ENCODE measurements at regions not wholly inside any gene's neighbourhood (a gene's known extent, or its start where the extent isn't known, plus 50 kb on each side); places are given as distances from the start of the nearest gene placed in this dataset.

DNA sequence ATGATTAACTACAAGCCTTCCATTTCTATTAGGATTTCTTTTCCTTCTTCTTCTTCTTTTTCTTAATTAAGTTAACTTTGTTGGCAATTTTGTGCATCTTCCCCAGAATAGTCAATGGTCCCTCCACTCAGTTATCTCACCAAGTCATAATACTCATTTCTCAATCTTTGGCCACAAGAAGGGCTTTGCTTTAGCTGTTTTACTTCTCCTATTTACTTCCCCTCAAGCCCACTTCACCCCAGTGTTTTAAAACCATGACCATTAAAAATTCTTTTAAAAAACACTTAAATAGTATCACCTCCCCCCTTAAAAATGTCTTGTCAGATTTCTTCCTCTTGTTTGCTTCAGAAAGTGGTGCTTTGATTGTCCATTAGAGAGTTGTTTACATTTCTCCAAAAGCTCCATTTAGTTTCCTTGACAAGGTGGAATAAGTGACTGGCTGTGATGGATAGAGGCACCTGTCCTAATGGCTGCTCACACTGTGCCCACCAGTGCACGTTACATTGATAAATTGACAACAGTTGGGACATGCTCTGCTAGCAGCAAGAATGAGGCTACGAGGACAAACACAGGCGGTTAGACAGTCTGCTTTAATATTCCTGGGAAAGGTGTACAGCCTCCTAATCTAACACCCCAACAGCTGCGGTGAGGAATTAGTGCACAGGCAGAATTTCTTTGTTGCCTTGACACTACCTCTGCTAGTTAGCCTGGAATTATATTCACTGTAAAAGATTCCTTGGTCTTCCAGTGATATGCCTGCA, 354.7 kb downstream of the LMO4 start:
- no peak for DNase-seq

DNA sequence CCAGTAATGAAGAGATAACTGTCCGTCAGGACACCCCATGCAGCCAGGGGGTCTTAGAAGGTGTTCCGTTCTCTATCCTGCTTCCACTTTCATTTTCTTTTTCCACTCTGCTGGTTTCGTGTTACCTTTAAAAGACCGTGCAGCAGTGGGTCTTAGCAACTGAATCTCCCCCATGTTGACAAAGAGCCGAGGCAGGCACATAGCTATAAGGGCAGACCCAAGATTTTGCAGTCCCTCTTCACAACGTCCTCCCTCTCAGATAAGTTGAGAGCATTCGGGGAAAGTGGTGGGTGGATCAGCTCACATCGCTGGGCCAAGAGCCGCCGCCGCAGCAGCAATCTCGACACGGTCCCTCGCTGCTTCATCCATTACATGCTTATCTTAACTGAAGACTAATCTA, 355.5 kb downstream of the LMO4 start:
- DNase-seq = no peak

DNA sequence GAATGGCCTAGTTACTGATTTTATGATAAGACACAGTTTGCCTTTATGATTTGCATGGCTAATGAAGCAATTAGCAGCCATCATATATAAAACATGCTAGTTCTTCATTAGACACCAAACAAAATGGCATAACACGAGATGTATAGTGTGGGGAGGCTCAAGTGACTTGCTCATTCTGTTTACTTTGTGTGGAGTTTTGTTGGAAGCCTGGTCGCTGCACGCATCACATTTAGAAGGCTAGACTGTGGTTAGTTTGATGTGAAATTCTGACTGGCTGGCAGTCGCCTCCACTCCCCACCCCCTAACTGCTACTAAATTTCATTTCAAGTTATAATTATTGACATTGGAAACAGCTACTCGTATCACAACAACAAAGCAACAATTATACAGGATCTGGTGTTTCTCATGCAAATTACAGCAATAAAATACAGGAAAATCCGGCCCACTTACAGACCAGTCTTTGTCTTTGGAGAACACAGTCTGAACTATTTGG, 356.1 kb downstream of the LMO4 start:
- DNase-seq = peak; percentile 35

DNA sequence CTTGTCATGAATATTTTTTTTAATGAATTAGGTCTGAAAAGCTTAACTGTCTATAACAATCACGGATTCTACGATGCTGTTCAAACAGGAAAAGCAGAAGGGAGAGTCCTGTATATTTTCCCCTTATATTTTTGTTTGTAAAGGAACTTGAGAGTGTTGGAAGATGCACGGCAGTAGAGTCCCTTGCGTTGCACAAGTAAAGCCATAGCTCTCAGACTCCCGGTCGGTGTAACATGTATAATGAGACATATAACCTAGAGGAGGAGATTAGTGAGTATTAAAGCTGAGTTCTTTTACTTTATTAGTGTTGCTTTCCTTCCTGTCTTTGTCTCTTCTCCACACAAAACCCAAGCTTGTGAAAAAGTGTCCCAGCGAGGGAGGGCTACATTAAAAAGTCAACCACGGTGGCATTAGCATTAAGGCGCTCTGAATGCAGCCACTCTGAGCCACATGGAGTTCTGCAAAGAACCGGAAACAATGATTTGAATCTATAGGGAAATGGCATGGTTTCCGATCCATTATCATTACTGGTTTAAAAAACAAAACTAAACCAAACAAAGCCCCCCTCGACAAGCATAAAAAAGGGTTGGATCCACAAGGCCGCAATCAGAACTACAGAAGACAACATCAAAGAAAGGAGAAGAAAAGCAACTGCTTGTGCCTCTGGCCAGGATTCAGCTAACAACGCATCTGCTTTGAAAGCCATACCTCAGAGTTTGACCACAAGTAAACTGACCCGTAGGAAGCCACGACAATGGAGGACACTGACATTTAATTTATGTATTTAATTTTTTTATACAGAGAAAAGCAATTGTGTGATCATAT, 356.8 kb downstream of the LMO4 start:
- DNase-seq = no peak

DNA sequence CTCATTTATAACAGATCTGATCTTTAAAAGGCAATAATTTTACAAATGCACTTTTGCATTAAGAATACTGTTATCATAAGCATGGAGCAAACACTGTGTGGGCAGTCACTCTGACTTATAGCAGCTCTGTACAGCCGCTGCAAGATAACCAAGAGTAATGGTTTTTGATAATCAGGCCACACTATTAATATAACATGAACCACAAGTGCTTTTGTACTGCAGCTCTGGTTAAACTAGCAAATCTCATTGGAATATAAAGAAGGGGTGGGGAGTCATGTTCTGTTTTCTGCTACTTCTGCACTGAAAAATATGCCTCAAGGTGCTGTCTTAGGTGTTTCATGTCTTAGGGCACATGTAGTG, 357.4 kb downstream of the LMO4 start:
- no peak for DNase-seq

DNA sequence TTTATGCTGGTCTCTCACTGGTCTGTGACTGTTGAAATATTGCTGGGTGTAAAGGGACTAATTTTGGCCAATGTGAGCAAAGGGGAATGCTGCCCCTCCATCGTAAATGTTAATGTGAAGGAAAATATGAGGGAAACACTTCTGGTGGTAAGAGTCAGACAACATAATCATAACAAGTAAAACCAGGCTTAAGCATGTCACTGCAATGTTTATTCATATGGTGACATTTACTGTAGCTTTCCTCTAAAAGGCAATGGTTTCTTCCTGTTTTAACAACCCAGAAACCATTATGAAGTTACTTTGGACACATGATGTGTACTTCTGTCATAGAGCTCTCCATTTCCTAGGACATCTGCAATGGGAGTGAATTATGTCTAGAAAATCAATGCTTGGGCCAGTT, 358.0 kb downstream of the LMO4 start:
- DNase-seq = no peak

DNA sequence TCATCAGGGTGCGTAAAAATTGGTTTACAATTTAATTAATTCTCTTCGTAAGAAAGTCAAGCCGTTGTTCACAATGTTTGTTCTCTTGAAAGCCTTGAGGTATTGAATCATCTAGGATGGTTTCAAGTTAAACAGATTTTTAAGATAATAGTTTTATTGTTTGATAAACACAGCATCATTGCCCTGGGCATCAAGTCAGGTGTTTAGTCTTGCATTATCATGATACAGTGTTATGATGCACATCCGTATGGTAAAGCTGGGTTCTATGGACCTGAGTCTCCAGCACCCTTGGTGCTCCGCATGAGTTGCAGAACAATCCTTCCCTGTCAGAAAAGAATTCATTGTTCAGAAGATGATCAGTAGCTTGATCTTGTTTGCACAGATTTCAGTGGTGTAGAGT, 359.5 kb downstream of the LMO4 start:
- no peak for DNase-seq

DNA sequence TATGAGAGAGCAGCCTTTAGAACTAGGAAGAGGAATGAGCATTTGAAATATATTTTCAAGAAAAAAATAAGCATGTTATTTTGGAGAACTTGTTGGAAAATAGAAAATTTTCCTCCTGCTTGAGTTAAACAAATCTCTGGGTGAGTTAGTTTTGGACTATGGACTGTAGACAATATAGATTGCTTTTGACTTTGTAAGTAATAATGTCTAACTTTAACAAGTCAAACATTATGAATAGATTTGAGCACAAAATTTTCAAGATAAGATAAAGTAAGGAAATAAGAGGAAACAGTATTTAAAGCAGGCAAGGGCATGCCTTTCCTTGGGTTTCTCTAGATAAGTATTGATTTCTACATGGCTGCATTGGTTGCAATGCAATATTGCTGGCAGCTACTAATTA, 360.8 kb downstream of the LMO4 start:
- DNase-seq = no peak

DNA sequence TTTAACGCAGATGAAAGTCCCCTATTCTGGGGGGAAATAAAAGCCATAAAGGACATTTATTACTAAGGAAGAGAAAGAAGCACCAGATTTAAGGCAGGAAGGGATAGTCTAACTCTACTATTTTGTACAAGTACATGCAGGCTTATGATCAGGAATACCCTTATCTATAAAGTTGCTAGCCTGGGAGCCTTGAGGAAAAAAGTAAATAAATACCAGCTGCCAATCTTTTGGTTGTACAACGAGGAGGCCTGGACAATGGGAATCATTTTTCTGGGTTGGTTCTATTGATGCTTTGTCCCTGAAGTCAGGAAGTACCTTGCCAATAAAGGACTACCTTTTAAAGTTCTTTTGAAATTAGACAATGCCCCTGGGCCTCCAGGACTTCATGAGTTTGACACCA, 367.8 kb downstream of the LMO4 start:
- no peak for DNase-seq

DNA sequence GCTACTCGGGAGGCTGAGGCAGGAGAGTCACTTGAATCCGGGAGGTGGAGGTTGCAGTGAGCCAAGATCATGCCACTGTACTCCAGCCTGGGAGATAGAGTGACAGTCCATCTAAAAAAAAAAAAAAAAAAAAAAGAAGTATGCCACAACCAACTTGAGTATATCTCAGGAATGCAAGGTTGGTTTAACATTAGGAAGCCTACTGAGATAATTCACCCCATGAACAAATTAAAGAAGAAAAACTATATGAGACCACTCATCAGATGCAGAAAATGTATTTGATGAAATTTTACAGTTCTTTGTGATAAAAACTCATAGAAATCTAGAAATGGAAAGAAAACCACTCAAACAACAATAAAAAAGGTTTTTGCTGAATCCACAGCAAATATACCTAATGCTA, 373.8 kb downstream of the LMO4 start:
- DNase-seq = no peak

DNA sequence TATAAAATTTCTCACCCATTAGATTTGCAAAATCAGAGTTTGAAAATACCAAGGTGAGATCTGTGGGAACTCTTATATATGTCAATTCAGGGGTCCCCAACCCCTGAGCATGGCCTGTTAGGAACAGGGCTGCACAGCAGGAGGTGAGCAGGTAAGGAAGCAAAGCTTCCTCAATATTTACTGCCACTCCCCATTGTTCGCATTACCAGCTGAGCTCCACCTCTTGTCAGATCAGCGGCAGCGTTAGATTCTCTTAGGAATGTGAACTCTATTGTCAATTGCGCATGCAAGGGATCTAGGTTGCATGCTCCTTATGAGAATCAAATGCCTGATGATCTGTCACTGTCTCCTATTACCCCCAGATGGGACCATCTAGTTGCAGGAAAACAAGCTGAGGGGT, 376.6 kb downstream of the LMO4 start:
- no peak for DNase-seq

DNA sequence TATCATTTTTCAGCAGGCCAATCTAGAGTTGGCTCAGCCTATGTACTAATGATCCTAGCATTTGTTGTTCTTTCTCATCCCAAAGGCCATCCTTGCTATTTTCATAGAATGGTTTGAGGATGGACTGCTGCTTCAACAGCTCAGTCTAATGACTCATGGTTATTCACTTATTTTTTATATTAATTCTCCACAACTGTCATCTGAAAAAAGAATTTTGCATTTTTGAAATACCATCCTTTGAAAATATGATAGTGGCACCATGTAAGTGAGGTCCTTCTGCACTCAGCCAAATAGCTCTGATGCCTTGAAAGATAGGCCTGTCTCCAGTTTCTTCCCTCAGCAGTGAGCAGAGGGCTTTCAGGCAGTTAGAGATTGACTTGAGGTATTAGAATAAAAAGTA, 377.5 kb downstream of the LMO4 start:
- DNase-seq = no peak

DNA sequence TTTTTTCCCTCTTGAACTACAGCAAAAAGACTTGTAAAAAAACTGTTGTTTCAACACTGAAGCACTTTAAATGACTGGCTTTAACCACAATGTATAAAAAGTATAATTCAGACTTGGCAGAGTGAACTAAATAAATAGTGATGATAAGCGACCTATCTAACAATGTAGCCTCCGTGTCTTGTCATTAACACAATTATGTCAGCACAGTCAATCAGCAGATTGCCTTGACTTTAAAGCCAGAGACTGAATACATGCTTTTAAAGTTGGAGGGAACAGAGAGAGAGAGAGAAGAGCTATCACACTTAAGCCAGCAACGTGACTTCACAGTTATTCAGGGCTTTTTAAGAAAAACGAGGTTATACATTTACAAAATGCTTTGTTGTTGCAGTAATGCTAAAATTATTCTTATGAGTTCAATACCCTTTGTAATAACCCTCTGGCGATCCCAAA, 378.1 kb downstream of the LMO4 start:
- no peak for DNase-seq

DNA sequence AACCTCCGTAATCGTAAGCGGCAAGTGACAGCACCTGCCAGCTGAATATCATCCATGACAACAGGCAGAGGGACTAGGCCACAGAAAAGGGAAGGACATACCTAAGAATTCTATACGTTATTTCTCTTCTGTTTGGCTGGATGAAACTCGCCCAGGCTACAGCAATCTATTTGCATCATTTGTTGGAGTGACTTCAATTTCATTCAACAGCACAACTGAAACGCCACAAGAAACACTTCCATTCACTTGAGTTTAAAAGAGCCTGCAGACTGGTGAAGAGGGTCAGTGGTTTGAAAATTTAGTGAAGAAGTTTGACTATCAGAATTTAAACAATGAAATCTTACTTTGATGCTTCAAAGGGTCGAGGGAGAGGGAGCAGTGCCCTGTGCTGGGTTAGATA, 378.7 kb downstream of the LMO4 start:
- no peak for DNase-seq

DNA sequence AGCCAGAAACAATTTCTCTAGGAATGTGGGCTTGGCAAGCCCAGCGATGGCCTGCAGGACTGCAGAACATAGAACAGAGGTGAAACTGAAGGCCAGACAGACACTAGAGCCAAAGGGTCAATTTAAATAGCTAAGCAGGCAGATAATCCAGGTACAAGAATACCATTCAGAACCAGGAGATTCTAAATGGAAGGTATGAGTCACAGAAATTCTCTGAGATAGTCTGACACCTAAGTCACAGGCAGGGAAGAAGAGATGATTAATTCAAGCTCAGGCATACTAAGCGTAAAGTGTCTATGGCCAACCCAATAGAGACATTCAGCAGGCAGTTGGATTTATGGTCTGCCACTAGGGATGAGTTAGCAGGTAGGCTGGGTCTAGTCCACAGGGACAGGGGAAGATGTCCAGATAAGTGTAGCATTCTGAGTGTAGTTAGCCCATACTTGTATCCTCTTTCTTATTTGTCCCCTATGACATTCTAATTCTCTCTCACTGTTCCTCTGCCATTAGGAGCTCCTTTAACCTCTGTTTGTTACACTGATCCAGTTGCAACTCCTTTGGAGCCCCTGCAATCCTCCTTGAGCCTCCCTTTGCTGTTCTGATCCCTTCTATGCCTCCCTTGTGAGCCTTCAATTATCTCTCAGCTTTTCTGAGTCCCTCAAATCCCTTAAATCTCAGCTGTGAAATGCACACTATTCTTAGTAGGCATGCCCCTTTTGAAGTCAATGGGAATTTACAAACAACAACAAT, 383.8 kb downstream of the LMO4 start:
- DNase-seq = no peak

DNA sequence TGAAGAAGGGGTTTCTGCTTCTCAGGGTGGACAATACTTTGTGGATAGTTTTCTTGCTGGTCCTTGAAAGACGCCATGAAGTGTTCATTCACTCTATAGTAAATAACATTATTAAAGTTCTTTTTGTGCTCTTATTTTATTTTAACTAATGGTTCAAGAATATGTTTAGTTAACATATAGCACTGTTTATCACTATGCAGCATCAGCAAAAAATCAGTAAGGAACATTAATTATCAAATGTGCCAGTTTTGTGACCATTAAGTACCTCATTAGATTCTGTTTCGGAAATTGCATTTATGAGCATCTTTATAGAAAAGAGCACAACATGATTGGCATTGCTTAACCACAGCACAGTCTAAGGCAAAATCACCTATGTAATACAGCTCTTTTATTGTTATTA, 385.6 kb downstream of the LMO4 start:
- no peak for DNase-seq

DNA sequence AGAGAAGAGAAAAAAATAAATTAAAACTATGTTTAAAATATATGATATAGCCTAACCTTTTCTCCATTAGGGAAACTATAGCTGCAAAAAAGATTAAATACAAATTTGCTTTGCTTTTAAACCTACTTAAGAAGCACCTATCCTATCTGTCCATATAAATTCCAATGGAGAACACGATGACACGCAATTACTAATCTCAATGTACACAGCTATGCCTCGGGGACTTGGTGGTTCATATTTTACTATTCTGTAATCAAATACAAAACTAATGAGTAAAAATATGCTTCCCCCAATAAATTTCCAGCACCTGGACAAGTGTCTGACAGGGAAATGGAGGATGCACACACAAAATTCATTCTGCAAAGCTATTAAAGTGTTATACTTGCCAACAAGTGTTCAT, 386.4 kb downstream of the LMO4 start:
- no peak for DNase-seq

DNA sequence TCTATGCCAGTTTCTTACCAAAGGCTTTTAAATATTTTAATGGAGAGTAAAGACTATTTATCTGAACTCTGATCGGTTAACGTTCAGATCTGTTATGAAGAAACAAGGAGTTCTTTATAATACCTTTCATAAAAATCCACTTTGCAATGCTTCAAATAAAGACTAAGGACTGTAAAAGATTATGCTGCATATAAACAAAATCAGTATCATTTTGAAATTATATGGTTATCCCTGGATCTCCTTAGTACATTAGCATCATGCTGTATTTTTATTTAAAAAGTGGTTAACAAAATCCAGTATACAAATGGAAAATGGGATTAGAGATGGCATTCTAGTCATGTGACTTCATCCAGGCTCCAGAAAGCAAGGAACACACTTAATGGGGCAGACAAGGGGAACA, 386.8 kb downstream of the LMO4 start:
- no peak for DNase-seq

DNA sequence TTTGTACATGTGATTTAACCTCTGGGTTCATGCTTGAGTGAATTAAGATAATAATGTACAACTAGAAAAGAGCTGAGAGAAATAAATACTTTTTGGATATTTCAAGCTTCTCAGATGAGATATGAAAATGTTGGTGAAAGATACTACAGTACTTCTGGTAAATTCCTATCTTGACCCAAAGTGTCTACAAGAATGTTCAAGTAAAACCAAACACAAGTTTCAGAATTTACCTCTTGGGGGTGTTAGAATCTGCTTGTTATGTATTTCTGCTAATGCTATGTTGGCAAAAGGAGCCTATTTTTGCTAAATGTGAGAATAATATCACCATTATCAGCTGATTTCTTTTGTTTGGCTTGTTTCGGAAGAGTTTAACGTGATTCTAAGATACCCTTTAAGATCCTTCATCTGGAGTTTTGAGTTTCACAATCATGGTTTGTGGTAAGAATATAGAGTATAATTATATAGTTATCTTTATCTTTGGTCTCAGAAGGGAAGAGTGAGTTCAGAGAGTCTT, 388.5 kb downstream of the LMO4 start:
- no peak for DNase-seq

DNA sequence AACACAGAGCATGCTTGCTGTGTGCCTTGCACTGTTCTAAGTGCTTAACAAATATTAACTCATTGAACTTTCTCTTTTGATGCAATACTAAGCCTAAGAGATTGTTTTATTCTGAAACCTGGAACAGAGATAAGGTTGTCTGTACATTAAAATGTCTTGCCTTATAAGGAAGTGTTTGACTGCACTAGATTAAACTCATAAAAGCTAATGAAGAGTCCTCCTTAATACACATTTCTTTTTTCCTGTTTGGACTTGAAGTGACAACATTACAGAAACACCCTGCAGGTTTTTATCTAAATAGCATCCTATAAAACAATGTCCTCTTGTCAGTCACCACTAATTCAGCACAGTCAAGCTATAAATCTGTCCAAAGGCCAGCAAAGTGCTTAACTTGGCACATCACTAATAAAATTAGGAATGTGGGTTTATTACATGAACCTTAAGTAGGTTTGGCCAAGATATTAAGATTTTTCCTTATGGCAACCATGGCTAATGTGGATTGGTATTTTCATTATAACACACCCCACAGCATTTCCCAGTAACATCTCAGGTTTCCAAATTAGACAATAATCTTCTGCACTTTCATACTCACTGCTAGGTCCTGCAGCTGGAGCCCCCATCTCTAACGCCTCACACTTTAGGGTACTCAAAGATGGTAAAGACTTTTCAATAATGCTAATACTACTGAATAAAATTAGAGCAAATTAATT, 389.7 kb downstream of the LMO4 start:
- DNase-seq = peak; percentile 4

DNA sequence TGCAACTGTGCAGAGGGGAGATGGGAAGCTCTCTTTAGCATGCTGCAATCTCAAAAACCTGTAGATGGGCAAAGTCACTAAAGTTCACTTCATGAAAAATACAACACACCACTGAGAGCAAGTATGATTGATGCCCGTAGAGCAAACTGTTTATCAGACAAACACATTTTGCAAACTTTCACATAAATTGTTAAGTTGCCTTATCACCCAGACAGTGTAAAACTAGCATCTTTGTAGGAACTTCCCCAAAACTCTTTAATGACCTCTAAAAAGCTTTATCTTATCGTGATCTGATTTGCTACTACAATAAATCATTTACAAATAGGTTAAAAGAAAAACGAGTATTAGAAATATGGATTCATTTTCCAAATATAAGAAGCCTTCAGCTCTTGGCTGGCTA, 391.0 kb downstream of the LMO4 start:
- DNase-seq = no peak

DNA sequence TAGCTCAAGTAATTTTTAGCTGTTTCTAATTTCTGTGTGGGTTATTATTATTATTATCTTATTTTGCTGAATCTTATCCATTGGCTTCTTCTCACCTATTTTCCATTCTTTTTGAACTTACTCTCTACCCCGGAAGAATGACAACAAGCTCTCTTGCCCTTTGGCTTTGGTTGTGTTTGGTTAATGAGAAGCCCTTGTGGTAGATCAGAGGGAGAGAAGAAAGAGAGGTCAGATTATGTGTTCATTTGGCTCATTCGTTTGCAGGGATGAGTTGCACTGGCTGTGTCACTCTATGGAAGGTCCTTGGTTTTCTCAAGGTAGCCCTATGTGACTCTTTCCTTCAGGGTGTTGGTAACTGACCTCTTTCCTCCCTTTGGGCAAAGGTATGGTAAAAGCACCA, 391.9 kb downstream of the LMO4 start:
- DNase-seq = no peak
